RWPE1 (cell line): ENCODE measurements at regions not wholly inside any gene's neighbourhood (a gene's known extent, or its start where the extent isn't known, plus 50 kb on each side); places are given as distances from the start of the nearest gene placed in this dataset.
"Not testable (repeated sequence)": the region's sequence is repeated elsewhere in the genome, so short reads cannot be mapped to it uniquely, and the experiment has no call there.

Experiments used
- CTCF ChIA-PET: fragments of 350-600 bp; sonication (Branson Sonifier 250); formaldehyde crosslinking; extraction: SDS; loops from one replicate; lab custom pipeline; 2021; lab: Yijun Ruan, JAX
- POLR2A ChIA-PET: fragments of 400-600 bp; formaldehyde crosslinking; extraction: SDS; loops from one replicate; lab custom pipeline; 2020; ENCODE audit warnings: antibody characterized with exemption; ENCODE audit not compliant: low non-redundant PET; lab: Yijun Ruan, JAX
- DNase-seq: peaks from one replicate; pipeline ENCODE4 v3.0.0; 2012; ENCODE audit warnings: low spot score
- H3K27ac ChIP-seq: fragments of 450-650 bp; 2 replicates; pipeline ENCODE4 v1.5.1; 2017
- CTCF ChIP-seq: fragments of 450-650 bp; conservative IDR thresholded peaks from 2 replicates; pipeline ENCODE4 v1.5.1; 2017; ENCODE audit warnings: low read depth, mild to moderate bottlenecking

GRCh38 chr6:165837948-165838745, 175.1 kb upstream of the PDE10A start:
- ChIA-PET POLR2A (no interaction called here), CTCF (interaction anchor here (1.1 kb wide), 1 partner anchor 12 kb away, joined by 4 read pairs; no protein-coding TSS in a partner anchor)
- TF ChIP-seq CTCF = no peak
- no peak for DNase-seq
- H3K27ac ChIP-seq = no peak overlapping the region

DNA sequence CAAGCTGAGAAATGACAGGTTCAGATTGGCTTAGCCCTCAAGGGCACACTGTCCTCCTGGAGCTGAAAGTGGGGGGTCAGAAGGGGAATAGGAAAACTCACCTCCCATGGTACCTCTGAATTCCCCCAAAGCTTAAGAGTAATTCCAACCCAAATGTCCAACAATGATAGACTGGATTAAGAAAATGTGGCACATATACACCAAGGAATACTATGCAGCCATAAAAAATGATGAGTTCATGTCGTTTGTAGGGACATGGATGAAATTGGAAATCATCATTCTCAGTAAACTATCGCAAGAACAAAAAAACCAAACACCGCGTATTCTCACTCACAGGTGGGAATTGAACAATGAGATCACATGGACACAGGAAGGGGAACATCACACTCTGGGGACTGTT, 173.6 kb upstream of the PDE10A start:
- POLR2A ChIA-PET, H3K27ac ChIP-seq, DNase-seq: not testable (repeated sequence)
- CTCF ChIA-PET = interaction anchor here (0.6 kb wide), 1 partner anchor 14 kb away, joined by 3 read pairs; no protein-coding TSS in a partner anchor

DNA sequence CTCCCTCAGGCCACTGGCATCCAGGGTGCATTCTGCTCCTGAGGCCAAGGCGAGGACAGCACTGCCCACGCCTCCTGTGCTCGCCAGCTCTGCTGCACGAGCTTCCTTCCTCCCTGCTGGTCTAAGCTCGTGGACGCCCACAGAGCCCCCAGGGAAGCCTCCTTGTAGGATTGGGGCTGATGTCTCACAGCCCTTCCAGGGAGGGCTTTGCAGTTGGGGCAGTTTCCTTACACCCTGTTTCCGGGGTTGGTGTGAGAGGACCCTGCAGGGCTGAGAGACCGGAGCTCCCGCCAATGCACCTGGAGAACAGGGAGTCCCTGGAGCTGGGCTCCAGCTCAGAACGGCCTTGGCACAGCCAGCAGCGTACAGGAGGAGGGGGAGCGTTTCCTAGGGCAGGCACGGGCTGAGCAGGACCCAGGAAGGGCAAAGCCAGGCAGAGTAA, 172.4 kb upstream of the PDE10A start:
- TF ChIP-seq CTCF = no peak
- no peak for DNase-seq
- no peak overlapping the region for H3K27ac ChIP-seq
- ChIA-PET POLR2A (no interaction called here), CTCF (interaction anchor here (0.5 to 0.7 kb wide), 2 partner anchors 96 to 679 kb away, joined by 3 read pairs; no protein-coding TSS in a partner anchor)

DNA sequence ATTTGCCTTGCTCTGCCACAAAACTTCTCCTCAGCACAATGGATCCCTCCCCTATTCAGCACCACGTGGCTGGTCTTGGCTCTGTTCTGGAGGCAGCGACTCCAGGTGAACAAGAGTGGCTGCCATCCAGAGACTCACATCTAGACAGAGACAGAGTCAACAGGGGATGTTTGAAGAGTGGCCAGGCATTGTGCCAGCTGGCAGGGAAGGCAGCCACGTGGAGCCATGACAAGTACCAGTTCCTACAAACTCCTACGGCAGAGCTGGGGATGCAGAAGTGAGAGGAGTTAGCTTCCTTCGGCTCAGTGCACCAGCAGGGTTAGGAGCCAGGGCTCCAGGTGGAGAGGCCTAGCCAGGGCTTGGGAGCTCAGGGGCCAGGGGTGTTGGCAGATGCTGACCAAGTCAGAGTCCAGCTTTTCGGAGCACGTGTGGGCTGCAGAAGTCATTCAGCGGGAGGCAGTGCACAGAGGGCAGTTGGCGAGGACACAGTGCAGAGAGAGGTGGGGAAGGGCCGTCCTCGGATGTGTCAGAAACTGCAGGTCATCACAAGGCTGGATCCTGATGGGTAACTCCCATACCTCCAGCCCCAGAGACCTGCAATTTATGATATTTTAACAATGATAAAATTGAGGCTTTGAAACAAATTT, 171.7 kb upstream of the PDE10A start:
- CTCF ChIA-PET = interaction anchor here (0.5 to 0.7 kb wide), 2 partner anchors 284 to 680 kb away, joined by 3 read pairs; no protein-coding TSS in a partner anchor
- no peak for TF ChIP-seq CTCF
- POLR2A ChIA-PET = no interaction called here
- no peak for DNase-seq
- no peak overlapping the region for H3K27ac ChIP-seq

GRCh38 chr6:165833355-165833754, 170.3 kb upstream of the PDE10A start:
- H3K27ac ChIP-seq = no peak overlapping the region
- POLR2A ChIA-PET = no interaction called here
- no peak for DNase-seq
- TF ChIP-seq CTCF = no peak
- CTCF ChIA-PET = no interaction called here

DNA sequence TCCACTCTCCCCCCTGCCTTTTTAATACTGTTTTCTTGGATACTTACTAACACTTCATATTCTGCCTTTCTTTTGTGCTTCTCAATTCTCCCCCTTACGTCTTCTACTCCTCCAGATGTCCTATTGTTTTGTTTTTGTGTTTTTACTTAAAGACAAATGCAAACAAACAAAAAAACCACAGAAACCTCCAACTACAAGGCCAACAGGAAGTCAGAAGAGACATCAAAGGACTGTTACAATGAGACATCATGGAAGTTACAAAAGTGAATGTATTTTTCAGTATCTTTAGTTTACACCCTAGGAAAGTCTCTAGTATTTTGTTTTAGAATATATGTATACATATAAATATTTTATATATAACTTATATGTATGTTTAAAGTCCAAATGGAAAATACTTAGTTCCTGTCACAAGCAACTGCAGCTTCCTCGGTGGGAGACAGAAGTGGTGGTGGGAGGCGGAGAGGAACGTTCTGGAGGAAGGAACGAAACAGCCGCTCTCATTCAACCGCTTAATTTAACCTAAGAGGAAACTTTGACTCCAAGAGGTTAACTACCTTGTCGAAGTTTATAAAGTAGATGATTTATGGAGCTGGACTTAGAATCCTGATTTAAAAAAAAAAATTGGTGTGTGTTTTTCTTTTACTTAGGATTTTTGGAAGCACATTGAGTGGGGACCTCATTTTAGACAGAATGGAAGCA, 168.9 kb upstream of the PDE10A start:
- H3K27ac ChIP-seq = no peak overlapping the region
- CTCF ChIA-PET = no interaction called here
- no peak for DNase-seq
- TF ChIP-seq CTCF = no peak
- POLR2A ChIA-PET = no interaction called here
